GM12873 (cell line): ENCODE measurements at regions not wholly inside any gene's neighbourhood (a gene's known extent, or its start where the extent isn't known, plus 50 kb on each side); places are given as distances from the start of the nearest gene placed in this dataset.

Source experiments
- CTCF ChIP-seq: IDR thresholded peaks from 2 replicates; pipeline ENCODE4 v1.5.1; 2012; ENCODE audit warnings: low read depth, mild to moderate bottlenecking, moderate library complexity, low read length, control low read depth; ENCODE audit not compliant: insufficient read depth; ENCODE audit errors: missing control alignments

GRCh38 chr4:188262464-188262863, 123.2 kb downstream of the TRIML1 start:
- no peak for TF ChIP-seq CTCF

GRCh38 chr4:188263321-188263720, 124.1 kb downstream of the TRIML1 start:
- TF ChIP-seq CTCF, result no peak

GRCh38 chr4:188266386-188266785, 127.1 kb downstream of the TRIML1 start:
- TF ChIP-seq CTCF, result no peak

- TF ChIP-seq CTCF, result no peak
Measured at GRCh38 chr4:188268131-188268908, 129.1 kb downstream of the TRIML1 start.

GRCh38 chr4:188270273-188271069, 131.2 kb downstream of the TRIML1 start:
- no peak for TF ChIP-seq CTCF

GRCh38 chr4:188275686-188276085, 136.4 kb downstream of the TRIML1 start:
- no peak for TF ChIP-seq CTCF

- TF ChIP-seq CTCF, result no peak
Measured at GRCh38 chr4:188279184-188279583, 139.9 kb downstream of the TRIML1 start.
